Right ventricle myocardium superior (tissue), 1 donor: ENCODE measurements at regions not wholly inside any gene's neighbourhood (a gene's known extent, or its start where the extent isn't known, plus 50 kb on each side); places are given as distances from the start of the nearest gene placed in this dataset.
"Not testable (repeated sequence)": the region's sequence is repeated elsewhere in the genome, so short reads cannot be mapped to it uniquely, and the experiment has no call there.

Experiments used
- ATAC-seq: fragments of 200-7000 bp; cut with Tn5 transposase; one replicate; pipeline ENCODE4 v1.9.1; 2020; ENCODE audit warnings: mild to moderate bottlenecking; ENCODE audit not compliant: poor library complexity
- DNase-seq: peaks from one replicate; pipeline ENCODE4 v3.0.0-alpha.2; 2020
- intact Hi-C: fragments of 100-400 bp; cut with DNase I; formaldehyde crosslinking; loops from one replicate; pipeline ENCODE4 v1.11.2; 2022
- donor health status: DM: no; HTN: yes; CAD: no; lungs with severe emphysema.

DNA sequence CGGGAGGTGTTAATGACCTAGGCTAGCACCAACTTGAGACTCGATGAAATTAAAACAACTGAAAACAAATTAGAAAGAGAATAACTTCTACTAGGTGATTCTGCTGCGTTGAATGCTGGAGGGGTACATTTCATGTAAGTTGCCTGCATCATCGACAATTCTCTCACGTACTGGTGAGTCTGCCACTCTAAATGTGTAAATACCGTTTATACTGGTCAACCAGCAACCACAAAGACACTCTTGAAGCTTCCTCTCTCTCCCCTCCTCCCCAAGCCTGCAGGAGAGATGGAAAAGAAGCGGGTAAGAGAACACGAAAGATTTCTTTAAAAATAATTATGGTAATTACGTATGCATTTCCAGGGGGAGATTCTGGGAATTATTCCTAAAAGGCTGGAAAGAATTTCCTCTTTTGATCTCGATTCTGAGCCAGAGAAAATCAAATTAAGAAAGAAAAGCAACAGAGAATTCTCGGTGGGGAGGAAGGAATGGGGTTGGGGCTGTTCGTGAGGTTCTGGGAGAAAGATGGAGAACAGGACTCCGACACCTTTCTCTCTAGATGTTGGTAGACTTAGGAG, 68.6 kb upstream of the MRTFB start:
- ATAC-seq: no peak
- intact Hi-C loops: loop anchor here (10.0 kb wide), 1 partner anchor 48 kb away; no protein-coding TSS in a partner anchor

DNA sequence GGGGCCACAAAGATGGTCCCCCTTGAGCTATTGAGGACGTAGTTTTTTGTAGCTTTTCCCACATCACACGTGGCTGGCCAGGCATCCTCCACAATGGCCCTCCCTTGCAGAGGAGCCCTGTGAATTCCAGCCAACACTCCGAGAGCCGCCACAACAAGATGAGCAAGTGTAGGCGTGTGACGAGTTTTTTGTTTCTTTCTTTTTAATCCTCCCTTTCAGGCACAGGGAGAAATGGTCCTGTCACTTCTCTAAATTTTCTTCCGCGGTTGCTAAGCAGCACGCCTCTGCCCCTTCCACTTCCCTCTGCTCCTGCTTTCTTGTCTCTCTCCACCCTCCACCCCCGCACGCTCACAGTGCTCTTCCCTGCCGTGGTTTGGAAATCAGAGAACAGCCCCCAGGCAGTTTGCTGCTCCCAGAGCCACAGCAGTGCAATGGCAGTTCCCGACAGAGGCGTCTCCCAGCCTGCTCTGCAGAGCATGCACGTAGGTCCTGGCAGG, 68.0 kb upstream of the MRTFB start:
- ATAC-seq (peak; percentile 51), DNase-seq (peak; percentile 74)
- intact Hi-C loops: loop anchor here (10.0 kb wide), 1 partner anchor 48 kb away; no protein-coding TSS in a partner anchor

More for the DNA sequence above, 68.6 kb upstream of the MRTFB start:
- no peak for DNase-seq

DNA sequence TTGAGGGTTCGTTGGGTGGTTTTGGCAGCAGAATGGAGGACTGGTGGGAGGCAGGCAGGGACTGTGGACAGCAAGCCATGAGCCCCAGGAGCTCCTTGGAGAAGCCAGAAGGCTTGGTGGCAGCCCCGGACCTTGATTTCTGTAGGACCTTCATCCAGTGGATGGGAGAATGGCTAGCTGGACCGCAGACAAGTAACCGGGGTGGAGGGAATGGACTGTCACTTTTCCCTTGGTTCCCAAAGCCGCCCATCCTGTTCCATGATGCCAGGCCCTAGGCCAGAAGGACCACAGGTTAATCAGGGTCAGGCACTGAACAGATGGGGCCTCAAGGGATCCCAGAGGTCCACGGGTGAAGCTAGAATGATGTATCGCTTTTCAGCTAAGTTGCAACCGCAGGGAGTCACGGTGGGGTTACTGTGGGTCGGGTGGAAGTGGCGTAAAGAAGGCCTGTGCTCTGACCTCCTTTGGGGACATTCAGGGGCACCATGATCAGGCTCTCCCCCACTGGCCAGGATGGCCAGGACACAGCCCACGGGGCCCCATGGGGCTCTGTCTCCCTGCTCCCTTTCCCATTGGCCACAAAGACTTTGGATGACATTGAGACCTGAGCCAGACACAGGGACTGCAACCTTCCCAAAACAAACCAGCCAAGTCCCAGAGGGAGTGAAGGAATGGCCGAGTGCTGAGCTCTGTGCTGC, 66.9 kb upstream of the MRTFB start:
- DNase-seq (peak; percentile 44), ATAC-seq (peak; percentile 34)
- intact Hi-C loops: loop anchor here (10.0 kb wide), 1 partner anchor 49 kb away; no protein-coding TSS in a partner anchor

DNA sequence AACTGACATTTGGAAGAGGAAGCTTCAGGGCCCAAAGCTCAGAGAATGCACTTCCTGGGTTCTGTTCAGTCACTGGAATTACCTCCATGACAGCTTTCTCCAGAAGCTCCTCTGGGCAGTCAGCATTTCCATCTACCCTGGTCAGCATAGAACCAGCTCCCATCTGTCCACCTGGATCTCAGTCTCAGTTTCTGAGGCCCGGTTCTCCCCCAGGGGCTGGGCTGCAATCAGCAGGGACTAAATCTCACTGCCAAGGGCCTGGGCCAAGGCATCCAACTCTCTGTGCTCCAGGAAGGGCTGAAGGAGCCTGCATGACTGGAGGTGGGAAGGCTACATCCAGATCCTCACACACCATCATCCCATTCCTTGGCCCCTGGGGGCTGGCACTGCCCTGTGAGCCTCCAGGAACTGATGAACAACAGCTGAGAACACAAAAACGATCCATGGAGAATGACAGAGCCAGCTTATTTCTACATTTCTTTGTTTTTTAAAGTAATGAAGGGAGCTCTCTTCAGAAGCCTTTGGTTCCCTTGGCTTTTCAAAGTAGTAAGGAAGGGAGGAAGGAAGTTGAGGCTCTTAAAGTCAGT, 66.3 kb upstream of the MRTFB start:
- intact Hi-C loops: loop anchor here (10.0 kb wide), 1 partner anchor 50 kb away; no protein-coding TSS in a partner anchor
- DNase-seq: no peak
- no peak for ATAC-seq

DNA sequence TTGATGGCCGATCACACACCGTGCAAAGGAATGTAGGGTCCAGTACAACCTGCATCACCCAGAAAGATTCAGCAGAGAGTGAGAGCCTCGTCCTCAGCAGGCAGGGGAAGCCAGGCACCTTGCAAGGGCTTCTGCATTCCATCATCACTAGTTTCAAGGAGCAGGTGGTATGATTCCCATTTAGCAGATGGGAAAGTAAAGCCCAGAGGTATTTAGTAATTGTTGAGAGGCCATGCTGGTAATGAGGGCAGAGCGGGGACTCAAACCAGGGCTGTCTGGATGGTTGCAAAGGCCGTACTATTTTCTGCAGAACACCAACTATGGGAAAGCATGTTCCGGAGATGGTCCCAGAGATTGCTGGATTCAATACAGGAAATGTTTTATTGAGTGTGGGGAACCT, 65.8 kb upstream of the MRTFB start:
- no peak for ATAC-seq
- intact Hi-C loops: loop anchor here (10.0 kb wide), 1 partner anchor 51 kb away; no protein-coding TSS in a partner anchor
- DNase-seq: no peak

DNA sequence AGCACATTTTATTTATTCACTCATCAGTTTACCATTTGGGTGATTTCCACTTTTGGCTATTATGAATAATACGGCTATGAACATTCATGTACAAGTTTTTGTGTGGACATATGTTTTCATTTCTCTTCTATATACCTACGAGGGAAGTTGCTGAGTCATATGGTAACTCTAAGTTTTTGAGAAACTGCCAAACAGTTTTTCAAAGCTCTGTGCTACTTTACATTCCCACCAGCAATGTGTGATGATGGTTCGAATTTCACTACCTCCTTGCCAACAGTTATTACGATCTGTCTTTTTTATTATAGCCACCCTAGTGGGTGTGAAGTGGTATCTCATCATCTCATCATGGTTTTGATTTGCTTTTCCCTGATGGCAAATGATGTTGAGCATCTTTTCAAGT, 63.7 kb upstream of the MRTFB start:
- no peak for ATAC-seq
- intact Hi-C loops: loop anchor here (10.0 kb wide), 1 partner anchor 53 kb away; no protein-coding TSS in a partner anchor

DNA sequence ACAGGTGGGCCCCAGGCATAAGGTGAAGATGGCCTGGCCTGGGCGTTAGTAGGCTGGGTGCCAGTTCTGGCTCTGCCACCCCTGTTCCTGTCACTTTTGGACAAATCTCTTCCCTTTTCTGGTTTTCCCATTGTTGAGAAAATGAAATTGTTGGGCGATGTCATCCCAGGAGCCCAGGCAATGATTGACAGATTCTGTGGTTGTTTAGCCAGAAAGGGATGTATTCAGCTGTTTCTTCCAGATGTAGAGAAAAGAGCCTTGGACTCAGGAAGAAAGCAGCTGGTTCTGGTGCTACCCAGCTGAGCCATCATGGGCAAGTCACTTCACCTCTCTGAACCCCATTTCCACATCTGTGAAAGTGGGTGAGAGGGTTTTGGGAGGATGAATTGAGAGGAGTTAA, 60.1 kb upstream of the MRTFB start:
- ATAC-seq: no peak
- DNase-seq: no peak
- intact Hi-C loops: loop anchor here (10.0 kb wide), 2 partner anchors 54 to 184 kb away; no protein-coding TSS in a partner anchor

More for the DNA sequence above, 63.7 kb upstream of the MRTFB start:
- no peak for DNase-seq

DNA sequence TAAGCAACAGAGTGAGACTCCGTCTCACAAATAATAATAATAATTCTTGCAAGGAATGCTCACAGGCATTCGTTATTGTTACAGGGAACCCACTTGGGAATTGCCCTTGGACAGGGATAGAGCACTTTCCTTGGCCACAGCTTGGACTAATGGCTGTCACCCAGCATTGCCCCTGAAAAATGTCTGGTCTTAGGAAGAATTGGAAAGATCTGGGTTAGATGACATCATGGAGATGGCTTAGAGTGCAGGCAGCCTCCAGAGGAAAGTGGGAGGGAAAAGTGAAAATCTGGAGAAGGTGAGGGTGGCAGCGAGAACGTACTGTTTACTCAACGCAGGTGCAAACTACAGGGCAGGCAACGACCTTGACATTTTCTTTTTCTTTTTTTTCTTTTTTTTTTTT, 59.3 kb upstream of the MRTFB start:
- intact Hi-C loops: loop anchor here (10.0 kb wide), 2 partner anchors 53 to 183 kb away; no protein-coding TSS in a partner anchor
- DNase-seq: peak; percentile 44

DNA sequence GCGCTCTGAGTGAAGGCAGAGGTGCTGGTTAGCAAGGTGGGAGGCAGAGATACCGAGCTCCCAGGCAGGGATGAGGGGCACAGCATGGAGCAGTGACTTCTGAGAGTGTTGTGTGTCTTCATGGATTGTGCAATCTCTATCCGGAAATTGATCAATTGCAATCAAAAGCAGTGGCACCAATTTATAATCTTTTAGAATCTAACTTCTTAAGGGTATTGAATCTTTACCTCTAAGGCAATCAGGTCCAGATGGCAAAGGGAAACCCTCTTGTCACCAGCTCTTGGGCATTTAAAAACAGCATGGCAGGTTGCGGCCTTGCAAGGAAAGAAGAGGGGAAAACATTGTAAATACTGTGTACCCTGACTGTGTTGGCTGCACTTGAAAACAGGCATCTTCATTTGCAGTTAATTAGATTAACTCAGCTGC, 58.0 kb upstream of the MRTFB start:
- intact Hi-C loops: loop anchor here (10.0 kb wide), 2 partner anchors 52 to 182 kb away; no protein-coding TSS in a partner anchor
- DNase-seq (no peak), ATAC-seq (no peak)

More for the DNA sequence above, 59.3 kb upstream of the MRTFB start:
- peak; percentile 34 for ATAC-seq

DNA sequence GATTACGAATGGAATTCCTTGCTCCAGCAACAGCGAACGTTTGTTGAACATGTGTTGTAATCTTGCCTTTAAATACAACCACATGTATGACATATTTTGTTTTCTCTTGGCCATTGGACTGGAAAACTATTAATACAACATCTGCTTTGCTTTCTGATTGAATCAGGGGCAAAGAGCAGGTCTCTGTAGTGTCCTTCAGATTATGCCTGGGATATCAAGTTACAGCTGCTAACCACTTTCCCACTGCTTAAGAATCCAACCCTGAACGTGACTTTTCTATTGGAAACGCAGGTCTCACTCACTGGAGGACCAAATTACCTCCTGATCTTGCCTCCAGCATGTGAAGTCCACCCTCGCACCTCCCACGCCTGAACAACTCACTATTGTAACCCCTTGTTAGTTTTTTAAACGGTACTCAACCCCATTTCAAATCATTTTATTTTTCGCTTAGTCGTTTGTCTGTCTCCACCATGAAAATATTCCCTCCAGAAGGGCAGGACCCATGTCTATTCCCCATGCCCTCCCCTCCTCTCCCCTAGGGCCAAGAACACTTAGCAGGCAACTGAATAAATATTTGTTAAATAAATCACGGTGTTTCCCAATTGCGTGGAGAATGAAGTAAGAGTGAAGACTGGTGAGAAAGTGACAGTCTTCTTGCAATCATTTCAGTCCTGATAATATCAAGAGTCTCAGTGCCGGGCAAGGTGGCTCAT, 57.4 kb upstream of the MRTFB start:
- intact Hi-C loops: loop anchor here (10.0 kb wide), 2 partner anchors 51 to 181 kb away; no protein-coding TSS in a partner anchor
- ATAC-seq (peak; percentile 78), DNase-seq (no peak)

DNA sequence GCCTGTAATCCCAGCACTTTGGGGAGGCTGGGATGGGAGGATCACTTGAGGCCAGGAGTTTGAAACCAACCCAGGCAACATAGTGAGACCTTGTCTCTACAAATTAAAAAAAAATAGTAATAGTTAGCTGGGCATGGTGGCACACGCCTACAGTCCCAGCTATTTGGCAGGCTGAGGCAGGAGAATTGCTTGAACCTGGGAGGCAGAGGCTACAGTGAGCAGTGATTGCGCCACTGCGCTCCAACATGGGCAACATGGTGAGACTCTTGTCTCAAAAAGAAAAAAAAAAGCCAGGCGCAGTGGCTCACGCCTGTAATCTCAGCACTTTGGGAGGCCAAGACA, 56.9 kb upstream of the MRTFB start:
- intact Hi-C loops: loop anchor here (10.0 kb wide), 2 partner anchors 51 to 181 kb away; no protein-coding TSS in a partner anchor
- DNase-seq: no peak

DNA sequence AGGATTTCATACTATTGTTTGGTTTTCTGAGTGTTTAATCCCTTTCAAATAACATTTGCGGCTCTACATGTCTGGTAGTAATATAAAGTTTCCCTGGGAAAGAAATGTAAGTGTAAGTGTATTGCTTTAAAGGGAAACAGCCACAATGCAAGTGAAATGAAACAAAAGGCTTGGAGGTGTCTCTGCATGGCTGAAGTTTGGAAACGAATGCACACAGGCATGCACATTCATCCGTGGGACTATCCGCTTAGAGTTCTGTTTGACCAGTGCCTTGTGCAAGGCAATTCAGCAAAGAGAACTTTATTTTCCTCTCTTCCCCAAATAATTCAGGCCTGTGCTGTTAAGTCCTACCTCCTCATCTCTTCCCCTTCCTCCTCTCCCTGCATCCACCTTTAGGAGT, 56.1 kb upstream of the MRTFB start:
- intact Hi-C loops: loop anchor here (10.0 kb wide), 2 partner anchors 50 to 180 kb away; no protein-coding TSS in a partner anchor
- ATAC-seq: peak; percentile 7

More for the DNA sequence above, 56.9 kb upstream of the MRTFB start:
- no peak for ATAC-seq

DNA sequence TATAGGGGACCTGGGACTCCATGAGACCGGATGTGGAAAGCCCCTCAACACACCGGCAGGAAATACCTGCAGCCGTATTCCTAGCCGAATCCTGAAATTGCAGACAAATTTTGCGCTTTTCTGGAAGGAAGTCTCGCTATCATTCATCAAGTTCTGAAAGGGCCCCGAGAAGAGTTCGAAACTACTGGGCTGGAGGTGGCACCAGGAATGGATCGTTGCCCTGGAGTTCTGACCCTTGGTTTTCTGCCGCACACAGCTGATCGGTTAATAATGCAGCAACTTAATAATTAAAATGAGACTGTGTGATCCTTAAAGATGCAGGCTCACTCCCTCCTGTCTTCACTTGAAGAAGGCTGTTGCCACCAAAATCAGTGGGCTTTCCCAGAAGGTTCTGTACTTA, 55.7 kb upstream of the MRTFB start:
- no peak for DNase-seq
- intact Hi-C loops: loop anchor here (10.0 kb wide), 2 partner anchors 49 to 179 kb away; no protein-coding TSS in a partner anchor

More for the DNA sequence above, 56.1 kb upstream of the MRTFB start:
- no peak for DNase-seq

DNA sequence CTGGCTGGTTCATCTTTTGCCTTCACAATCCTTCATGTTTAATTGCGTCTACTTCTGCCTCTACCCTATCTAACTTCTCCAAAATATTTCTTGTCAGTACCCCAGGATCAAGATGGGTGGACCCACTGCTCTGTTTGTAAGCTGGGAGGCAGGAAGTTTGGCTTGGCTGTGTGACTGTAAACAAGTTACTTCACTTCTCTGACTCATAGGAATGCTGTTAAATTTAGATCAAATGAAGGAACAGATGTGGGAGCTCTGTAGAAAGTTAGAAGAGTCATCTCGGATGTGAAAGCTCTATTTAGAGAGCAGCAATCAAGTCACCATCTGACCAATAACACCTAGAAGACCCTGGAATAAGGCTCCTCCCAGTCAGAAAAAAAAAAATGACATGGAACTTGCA, 55.2 kb upstream of the MRTFB start:
- ATAC-seq (peak; percentile 45), DNase-seq (no peak)
- intact Hi-C loops: loop anchor here (10.0 kb wide), 2 partner anchors 49 to 179 kb away; no protein-coding TSS in a partner anchor

More for the DNA sequence above, 55.7 kb upstream of the MRTFB start:
- no peak for ATAC-seq

DNA sequence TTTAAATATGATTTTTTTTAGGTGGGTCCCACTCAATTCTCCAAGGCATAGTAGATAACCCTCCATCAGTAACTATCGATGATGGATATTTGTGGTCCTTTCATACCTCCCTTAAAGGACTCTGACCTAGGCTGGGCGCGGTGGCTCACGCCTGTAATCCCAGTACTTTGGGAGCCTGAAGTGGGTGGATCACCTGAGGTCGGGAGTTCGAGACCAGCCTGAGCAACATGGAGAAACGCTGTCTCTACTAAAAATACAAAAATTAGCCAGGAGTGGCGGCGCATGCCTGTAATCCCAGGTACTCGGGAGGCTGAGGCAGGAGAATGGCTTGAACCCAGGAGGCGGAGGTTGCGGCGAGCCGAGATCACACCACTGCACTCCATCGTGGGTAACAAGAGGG, 54.8 kb upstream of the MRTFB start:
- DNase-seq, ATAC-seq: not testable (repeated sequence)
- intact Hi-C loops: loop anchor here (10.0 kb wide), 2 partner anchors 48 to 178 kb away; no protein-coding TSS in a partner anchor

DNA sequence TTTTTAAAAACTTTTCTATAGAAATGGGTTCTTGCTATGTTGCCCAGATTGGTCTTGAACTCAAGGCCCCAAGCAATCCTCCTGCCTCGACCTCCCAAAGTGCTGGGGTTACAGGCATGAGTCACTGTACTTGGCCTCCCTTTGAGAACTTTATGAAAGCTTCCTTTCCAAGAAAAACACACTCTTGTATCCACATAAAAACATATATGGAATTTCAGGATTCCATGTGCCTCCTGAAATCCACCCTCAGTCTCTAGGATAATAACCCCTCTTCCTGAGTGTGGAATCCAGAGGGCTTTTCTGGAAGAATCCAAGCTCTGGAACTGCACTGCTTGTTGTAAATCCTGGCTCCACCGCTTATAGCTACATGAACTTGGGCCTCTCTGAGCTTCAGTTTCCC, 53.2 kb upstream of the MRTFB start:
- no peak for DNase-seq
- no peak for ATAC-seq
- intact Hi-C loops: loop anchor here (10.0 kb wide), 2 partner anchors 47 to 177 kb away; no protein-coding TSS in a partner anchor

DNA sequence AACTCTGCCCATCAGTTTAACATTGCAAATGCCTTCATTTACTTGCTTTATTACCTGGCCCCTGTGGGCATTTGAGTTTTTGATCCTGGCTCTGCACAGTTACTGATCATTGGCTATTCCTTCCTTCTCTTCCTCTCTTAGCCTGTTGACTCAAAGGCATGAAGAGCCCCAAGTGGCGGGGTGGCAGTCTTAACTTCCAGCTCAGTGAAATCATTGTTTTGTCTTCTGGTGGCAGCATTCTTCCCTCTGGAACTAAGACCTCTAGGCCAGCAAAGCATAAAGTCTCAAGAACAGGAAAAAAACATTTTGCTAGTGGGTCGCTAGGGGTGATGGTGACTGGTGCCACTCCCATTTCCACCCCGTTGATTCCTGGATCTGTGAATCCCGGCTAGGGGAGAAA, 52.3 kb upstream of the MRTFB start:
- DNase-seq: no peak
- ATAC-seq: no peak
- intact Hi-C loops: loop anchor here (10.0 kb wide), 2 partner anchors 46 to 176 kb away; no protein-coding TSS in a partner anchor

DNA sequence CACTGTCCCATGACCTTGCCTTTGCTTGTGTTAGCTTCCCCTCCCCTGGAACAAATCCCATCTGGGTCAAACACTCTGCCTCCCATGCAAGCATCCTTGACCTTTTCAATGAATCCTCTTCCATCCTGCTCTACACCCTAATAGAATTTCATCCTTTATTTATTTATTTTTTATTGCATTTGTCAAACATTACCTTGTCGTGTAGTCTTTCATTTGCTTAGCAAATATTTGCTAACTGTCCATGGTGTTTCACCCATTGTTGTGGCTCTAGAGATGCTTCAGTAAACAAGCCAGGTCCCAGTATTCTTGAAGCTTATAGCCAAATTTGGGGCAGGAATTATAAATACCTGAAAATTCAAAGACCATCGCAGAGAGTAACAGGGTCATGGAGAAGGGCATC, 51.0 kb upstream of the MRTFB start:
- intact Hi-C loops: no loop called here
- no peak for ATAC-seq
- no peak for DNase-seq
